Adipocyte (in vitro differentiated cells): ENCODE measurements at regions not wholly inside any gene's neighbourhood (a gene's known extent, or its start where the extent isn't known, plus 50 kb on each side); places are given as distances from the start of the nearest gene placed in this dataset.
"Not testable (repeated sequence)": the region's sequence is repeated elsewhere in the genome, so short reads cannot be mapped to it uniquely, and the experiment has no call there.

ENCODE experiments used
- DNase-seq: peaks from one replicate; pipeline ENCODE4 v3.0.0-alpha.2; 2015; ENCODE audit warnings: low read depth
- H3K27me3 ChIP-seq: replicated peaks from 2 replicates; pipeline ENCODE4 v1.7.0; 2013; ENCODE audit warnings: mild to moderate bottlenecking, low read length, moderate library complexity; ENCODE audit not compliant: control insufficient read depth, insufficient read depth
- H3K36me3 ChIP-seq: 2 replicates; pipeline ENCODE4 v1.7.0; 2013; ENCODE audit warnings: low read length, mild to moderate bottlenecking, moderate library complexity; ENCODE audit not compliant: control insufficient read depth, insufficient read depth, severe bottlenecking
- H3K4me1 ChIP-seq: 2 replicates; pipeline ENCODE4 v1.7.0; 2013; ENCODE audit warnings: mild to moderate bottlenecking, low read length, moderate library complexity; ENCODE audit not compliant: control insufficient read depth, insufficient read depth
- H3K4me3 ChIP-seq: 2 replicates; pipeline ENCODE4 v1.7.0; 2013; ENCODE audit warnings: mild to moderate bottlenecking, low read length, moderate library complexity
- H3K9ac ChIP-seq: 2 replicates; pipeline ENCODE4 v1.7.0; 2013; ENCODE audit warnings: mild to moderate bottlenecking, low read length, moderate library complexity
- H3K9me3 ChIP-seq: 2 replicates; pipeline ENCODE4 v1.7.0; 2013; ENCODE audit warnings: mild to moderate bottlenecking, low read length, moderate library complexity; ENCODE audit not compliant: control insufficient read depth

DNA sequence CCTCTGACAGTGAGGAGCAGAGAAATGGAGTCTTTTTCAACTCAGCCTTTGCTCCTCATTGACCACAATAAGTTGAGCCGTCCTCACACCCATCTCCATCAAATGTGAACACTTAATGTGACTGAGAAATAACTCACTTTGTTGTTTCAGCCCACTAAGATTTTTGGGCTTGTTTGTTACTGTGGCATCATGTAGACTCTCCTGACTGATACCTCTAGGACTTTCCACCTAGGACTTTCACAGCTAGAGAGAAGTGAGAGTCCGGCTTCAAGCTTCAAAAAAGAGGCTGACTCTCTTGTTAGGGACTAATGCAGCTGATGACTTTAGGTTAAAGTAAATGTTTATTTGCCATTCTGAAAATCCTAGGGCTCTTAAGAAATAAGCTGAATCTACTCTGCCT, 435.0 kb downstream of the TMEM114 start:
- H3K4me3 ChIP-seq, result no peak overlapping the region
- H3K27me3 ChIP-seq, result no peaks in the 10 kb centered on the region
- H3K9ac ChIP-seq, result no peak overlapping the region
- no peak for DNase-seq
- H3K4me1 ChIP-seq, result no peaks in the 10 kb centered on the region
- H3K9me3 ChIP-seq, result no peaks in the 10 kb centered on the region
- H3K36me3 ChIP-seq, result no peaks in the 10 kb centered on the region

DNA sequence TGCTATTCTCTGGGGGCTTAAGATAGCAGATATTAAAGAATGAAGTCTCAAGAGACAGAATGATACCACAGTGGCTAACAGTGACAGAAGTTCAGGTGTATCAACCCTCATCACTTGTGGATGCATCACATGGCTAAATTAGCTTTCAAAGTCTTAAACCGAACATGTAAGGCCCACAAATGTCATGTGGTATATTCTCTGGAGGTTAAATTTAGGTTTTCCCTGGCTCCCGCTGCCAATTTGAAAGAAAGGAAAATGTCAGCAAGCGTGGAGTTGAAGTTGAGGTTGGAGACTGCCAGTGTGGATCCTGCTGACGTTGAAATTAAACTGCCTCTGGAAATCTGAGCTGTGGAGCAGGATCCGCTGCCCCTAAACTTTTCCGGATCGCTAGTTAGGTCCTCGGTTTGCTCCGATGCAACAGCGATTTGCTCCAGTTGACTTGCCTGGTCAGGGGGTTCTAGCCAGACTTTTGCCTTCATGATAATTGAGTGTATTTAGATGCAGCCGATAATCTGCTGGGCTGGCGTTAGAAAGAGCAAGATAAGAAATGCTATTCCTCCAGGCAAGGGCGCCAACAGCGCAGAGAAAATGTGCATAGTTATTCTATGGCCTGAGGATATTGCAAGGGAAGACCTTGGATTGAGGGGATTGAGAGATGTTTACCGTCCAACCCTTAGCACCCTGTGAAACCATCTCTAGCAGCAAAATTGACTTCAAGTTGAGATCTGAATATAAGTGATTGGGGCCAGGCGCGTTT, 443.9 kb downstream of the TMEM114 start:
- H3K4me1 ChIP-seq, result no peaks in the 10 kb centered on the region
- H3K27me3 ChIP-seq, result no peaks in the 10 kb centered on the region
- H3K36me3 ChIP-seq, result no peaks in the 10 kb centered on the region
- no peaks in the 10 kb centered on the region for H3K9me3 ChIP-seq
- H3K9ac ChIP-seq, result no peak overlapping the region
- no peak for DNase-seq
- H3K4me3 ChIP-seq, result no peak overlapping the region

DNA sequence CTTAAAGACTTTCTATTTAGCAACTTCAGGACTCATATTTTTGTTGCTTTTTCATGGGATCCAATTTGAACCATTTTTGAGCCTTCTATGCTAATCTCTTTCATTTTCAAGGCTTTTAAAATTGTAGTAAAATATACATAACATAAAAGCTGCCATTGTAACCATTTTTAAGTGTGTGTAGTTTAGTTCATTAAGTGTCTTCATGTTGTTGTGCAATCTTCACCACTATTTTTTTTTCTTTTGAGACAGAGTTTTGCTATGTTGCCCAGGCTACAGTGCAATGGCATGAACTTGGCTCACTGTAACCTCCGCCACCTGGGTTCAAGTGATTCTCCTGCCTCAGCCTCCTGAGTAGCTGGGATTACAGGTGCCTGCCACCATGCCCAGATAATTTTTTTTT, 451.6 kb downstream of the TMEM114 start:
- Histone ChIP-seq H3K36me3 (no peaks in the 10 kb centered on the region), H3K4me1 (no peaks in the 10 kb centered on the region)
- DNase-seq, result no peak

DNA sequence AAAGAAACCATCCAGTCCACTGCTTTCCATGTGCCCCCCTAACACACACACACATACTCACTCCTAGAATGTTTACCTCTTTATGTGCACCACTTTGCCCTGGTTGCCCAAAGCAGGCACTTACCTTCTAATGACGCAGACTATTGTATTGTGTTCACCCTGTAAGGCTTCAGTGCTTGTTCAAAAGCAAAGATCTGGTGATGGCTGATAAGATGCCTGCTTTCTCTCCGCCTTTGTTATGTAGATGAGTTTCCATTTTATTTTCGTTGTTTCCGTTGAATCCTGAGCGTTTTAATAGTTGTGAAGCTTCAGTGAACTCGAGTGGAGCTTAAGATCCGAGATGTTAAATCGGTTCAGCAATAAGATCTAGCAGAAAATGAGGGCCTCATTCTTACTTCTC, 452.7 kb downstream of the TMEM114 start:
- Histone ChIP-seq H3K4me1 (no peaks in the 10 kb centered on the region), H3K36me3 (no peaks in the 10 kb centered on the region), H3K9ac (no peak overlapping the region), H3K4me3 (no peak overlapping the region), H3K9me3 (no peaks in the 10 kb centered on the region), H3K27me3 (no peaks in the 10 kb centered on the region)
- no peak for DNase-seq

More for the DNA sequence above, 451.6 kb downstream of the TMEM114 start:
- no peak overlapping the region for H3K9ac ChIP-seq
- H3K4me3 ChIP-seq, result no peak overlapping the region
- no peaks in the 10 kb centered on the region for H3K27me3 ChIP-seq
- H3K9me3 ChIP-seq, result no peaks in the 10 kb centered on the region

DNA sequence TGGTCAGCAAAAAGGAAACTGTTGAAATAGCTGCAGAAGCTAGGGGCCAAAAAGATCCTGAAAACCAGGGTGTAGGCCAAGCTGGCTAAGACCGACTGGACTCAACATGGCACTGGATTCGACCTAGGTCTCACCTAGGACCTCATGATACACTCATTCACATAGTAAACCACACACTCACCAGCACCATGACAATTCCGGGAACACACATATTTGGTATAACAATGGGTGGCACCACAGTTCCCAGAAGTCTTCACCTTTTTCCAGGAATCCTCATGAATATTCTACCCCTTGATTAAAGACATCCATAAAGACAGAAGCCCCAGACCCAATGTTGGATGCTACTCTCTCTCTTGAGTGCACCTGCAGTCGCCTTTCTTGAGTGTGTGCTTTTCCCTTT, 460.1 kb downstream of the TMEM114 start:
- Histone ChIP-seq H3K9me3 (peaks cover 9% of the 10 kb centered on the region), H3K27me3 (no peaks in the 10 kb centered on the region), H3K4me3 (no peak overlapping the region), H3K36me3 (no peaks in the 10 kb centered on the region), H3K4me1 (no peaks in the 10 kb centered on the region), H3K9ac (no peak overlapping the region)
- no peak for DNase-seq

DNA sequence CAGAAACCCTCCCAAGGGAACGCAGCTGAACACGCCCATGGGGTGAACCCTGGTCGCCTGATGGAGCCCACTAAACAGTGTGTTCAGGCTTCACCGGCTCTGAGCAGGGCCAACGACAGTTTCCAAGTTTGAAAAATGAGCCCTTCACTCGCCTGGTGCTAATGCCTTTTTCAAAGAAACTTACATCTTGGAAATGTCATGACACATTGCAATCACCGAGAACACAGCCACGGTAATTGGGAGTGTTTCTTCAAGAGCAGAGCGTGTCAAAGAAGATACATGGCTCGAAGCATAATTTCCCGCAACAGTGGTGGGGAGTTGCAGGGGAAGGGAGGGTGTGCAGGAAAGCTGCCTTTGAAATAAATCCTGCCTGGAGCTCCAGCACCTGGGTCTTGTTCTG, 463.2 kb downstream of the TMEM114 start:
- no peaks in the 10 kb centered on the region for H3K27me3 ChIP-seq
- H3K4me1 ChIP-seq, result no peaks in the 10 kb centered on the region
- no peak overlapping the region for H3K9ac ChIP-seq
- DNase-seq, result no peak
- no peaks in the 10 kb centered on the region for H3K36me3 ChIP-seq
- H3K9me3 ChIP-seq, result peaks cover 9% of the 10 kb centered on the region
- no peak overlapping the region for H3K4me3 ChIP-seq

DNA sequence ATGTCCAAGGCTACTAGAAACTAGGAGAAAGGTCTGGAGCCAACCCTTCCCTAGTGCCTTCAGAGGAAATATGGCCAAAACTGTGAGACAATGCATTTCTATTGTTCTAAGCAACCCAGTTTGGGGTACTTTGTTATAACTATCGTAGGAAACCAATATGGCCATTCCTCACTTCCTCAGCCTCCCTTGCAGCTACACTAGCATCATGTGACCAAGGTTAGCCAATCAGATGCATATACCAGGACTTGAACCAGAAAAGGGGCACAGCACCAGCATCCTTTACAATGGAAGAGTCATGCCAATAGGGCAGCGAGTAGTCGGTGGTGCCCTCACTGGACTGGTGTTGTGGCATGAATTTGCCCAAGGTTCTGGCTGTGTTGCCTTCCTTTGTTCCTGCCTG, 464.0 kb downstream of the TMEM114 start:
- Histone ChIP-seq H3K4me1 (no peaks in the 10 kb centered on the region), H3K9ac (no peak overlapping the region), H3K27me3 (no peaks in the 10 kb centered on the region), H3K9me3 (peaks cover 9% of the 10 kb centered on the region), H3K4me3 (no peak overlapping the region), H3K36me3 (no peaks in the 10 kb centered on the region)
- DNase-seq, result no peak

DNA sequence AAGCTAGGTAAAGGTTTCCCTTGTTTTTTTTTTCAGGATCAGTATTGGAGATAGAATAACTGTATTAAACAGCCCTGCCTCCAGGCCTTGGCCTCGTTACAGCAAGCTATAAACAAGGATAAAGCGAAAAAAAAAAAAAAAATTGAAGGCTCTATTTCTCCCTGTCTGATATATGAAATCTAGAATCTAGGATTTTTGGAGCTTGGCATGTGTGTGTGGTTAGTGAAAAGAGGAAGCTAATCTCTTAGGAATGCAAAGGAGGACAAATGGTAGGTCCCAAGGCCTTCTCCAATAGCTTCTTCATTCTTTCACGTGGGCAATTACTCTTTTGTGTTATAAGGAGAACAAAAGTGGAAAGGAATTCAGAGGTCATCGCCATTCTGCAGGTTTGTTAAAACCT, 470.3 kb downstream of the TMEM114 start:
- Histone ChIP-seq H3K36me3 (no peaks in the 10 kb centered on the region), H3K4me1 (no peaks in the 10 kb centered on the region), H3K4me3 (no peak overlapping the region), H3K9ac (no peak overlapping the region), H3K27me3 (no peaks in the 10 kb centered on the region), H3K9me3 (peaks cover 2% of the 10 kb centered on the region)
- DNase-seq, result no peak

DNA sequence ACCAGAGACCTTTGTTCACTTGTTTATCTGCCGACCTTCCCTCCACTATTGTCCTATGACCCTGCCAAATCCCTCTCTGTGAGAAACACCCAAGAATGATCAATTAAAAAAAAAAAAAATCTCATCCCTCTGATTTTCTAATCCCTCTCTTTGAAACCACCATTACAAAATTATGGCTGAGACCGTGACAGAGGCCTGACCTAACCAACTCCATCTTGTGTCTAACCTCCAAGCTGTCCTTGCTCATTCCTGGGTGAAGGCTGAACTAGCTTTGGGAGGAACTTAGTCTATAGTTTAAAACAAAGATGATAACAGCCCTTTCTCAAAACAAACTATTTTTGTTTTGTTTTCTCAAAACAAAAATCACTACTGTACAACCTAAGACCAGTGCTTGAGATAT, 474.5 kb downstream of the TMEM114 start:
- H3K9me3 ChIP-seq, result peaks cover 2% of the 10 kb centered on the region
- no peaks in the 10 kb centered on the region for H3K4me1 ChIP-seq
- no peaks in the 10 kb centered on the region for H3K36me3 ChIP-seq
- H3K4me3 ChIP-seq, result no peak overlapping the region
- DNase-seq, result no peak
- H3K9ac ChIP-seq, result no peak overlapping the region
- H3K27me3 ChIP-seq, result no peaks in the 10 kb centered on the region

DNA sequence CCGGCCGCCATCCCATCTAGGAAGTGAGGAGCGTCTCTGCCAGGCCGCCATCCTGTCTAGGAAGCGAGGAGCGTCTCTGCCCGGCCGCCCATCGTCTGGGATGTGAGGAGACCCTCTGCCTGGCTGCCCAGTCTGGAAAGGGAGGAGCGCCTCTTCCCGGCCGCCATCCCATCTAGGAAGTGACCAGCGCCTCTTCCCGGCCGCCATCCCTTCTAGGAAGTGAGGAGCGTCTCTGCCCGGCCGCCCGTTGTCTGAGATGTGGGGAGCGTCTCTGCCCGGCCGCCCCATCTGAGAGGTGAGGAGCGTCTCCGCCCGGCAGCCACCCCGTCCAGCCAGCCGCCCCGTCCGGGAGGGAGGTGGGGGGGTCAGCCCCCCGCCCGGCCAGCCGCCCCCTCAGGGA, 475.4 kb downstream of the TMEM114 start:
- not testable (repeated sequence) for H3K4me3 ChIP-seq, DNase-seq, H3K9me3 ChIP-seq, H3K9ac ChIP-seq, H3K36me3 ChIP-seq, H3K27me3 ChIP-seq, H3K4me1 ChIP-seq

DNA sequence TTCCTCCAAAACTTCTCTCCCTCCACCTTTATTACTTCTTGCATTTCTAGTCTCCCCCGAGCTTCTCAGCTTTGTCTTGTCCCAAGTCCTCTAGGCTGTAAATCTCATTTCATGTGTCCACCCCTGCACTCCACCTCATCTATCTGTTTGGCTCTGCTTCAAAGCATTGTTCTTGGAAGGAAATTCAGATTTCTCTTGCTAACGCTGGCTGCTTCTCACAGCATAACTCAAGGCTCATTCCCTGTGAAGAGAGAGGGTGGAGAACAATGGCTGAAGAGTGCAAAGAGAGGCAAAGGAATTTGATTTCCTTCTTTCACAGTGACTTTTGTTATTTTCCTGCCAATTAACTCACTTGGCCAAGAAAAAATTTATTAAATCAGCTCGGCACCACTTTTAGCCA, 476.5 kb downstream of the TMEM114 start:
- H3K4me1 ChIP-seq, result no peaks in the 10 kb centered on the region
- no peak overlapping the region for H3K9ac ChIP-seq
- no peak for DNase-seq
- H3K4me3 ChIP-seq, result no peak overlapping the region
- peaks cover 2% of the 10 kb centered on the region for H3K9me3 ChIP-seq
- no peaks in the 10 kb centered on the region for H3K27me3 ChIP-seq
- no peaks in the 10 kb centered on the region for H3K36me3 ChIP-seq
